OCI-LY3 (cell line): ENCODE measurements at regions not wholly inside any gene's neighbourhood (a gene's known extent, or its start where the extent isn't known, plus 50 kb on each side); places are given as distances from the start of the nearest gene placed in this dataset.

ENCODE experiments used
- EZH2phosphoT487 ChIP-seq: fragments of 200-600 bp; shearing (Covaris generic); IDR thresholded peaks from 2 replicates; pipeline ENCODE4 v1.6.1; 2018; ENCODE audit warnings: antibody characterized with exemption, mixed run types, low read depth
- TF ChIP-seq, protein P1 (sequence below): fragments of 200-600, 300-600 bp; sonication (generic); IDR thresholded peaks from 2 replicates; pipeline ENCODE4 v1.5.1; 2014; ENCODE audit warnings: antibody characterized with exemption, low read length, low read depth

DNA sequence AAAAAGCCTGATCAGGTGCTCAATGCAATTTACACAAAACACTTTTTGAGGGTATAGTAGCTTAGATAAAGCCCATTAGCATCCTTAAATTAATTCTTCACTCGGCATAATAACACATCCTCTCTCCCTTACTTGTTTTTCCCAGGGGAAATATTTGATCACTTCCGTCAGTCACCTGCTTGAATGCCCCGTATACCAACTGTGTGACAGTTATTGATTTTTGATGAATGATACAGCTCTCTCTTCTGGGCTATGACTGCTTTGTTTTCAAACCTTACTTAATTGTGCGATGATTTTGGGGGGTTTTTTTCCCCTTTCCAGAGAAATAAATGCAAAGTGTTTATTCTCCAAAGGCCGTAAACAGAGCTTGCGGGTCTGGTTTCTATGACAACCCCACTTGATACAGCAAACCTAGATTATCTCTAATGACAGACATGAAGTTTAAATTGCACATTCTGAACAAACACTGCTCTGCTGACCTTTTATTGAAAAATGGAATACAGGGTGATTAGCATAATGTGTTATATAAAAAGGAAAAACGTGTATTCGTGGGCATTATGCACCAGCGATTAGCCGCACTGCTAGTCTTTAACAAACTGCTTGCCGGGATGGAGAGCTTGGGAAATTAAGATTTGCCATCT, 78.4 kb upstream of the NANOS1 start:
- TF ChIP-seq, protein P1, sequence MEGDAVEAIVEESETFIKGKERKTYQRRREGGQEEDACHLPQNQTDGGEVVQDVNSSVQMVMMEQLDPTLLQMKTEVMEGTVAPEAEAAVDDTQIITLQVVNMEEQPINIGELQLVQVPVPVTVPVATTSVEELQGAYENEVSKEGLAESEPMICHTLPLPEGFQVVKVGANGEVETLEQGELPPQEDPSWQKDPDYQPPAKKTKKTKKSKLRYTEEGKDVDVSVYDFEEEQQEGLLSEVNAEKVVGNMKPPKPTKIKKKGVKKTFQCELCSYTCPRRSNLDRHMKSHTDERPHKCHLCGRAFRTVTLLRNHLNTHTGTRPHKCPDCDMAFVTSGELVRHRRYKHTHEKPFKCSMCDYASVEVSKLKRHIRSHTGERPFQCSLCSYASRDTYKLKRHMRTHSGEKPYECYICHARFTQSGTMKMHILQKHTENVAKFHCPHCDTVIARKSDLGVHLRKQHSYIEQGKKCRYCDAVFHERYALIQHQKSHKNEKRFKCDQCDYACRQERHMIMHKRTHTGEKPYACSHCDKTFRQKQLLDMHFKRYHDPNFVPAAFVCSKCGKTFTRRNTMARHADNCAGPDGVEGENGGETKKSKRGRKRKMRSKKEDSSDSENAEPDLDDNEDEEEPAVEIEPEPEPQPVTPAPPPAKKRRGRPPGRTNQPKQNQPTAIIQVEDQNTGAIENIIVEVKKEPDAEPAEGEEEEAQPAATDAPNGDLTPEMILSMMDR = no peak
- TF ChIP-seq EZH2phosphoT487 = no peak
